DND-41 (cell line): ENCODE measurements at regions not wholly inside any gene's neighbourhood (a gene's known extent, or its start where the extent isn't known, plus 50 kb on each side); places are given as distances from the start of the nearest gene placed in this dataset.

Experiments used
- EZH2 ChIP-seq: IDR thresholded peaks from 3 replicates; pipeline ENCODE4 v1.6.1; 2012; ENCODE audit warnings: borderline replicate concordance, low read depth, mild to moderate bottlenecking, moderate library complexity, low read length, inconsistent platforms; ENCODE audit not compliant: severe bottlenecking
- TF ChIP-seq, protein P1 (sequence below): IDR thresholded peaks from 2 replicates; pipeline ENCODE4 v1.5.1; 2012; ENCODE audit warnings: borderline replicate concordance, low read length, moderate library complexity, mild to moderate bottlenecking; ENCODE audit not compliant: poor library complexity, severe bottlenecking; ENCODE audit errors: extremely low read depth

DNA sequence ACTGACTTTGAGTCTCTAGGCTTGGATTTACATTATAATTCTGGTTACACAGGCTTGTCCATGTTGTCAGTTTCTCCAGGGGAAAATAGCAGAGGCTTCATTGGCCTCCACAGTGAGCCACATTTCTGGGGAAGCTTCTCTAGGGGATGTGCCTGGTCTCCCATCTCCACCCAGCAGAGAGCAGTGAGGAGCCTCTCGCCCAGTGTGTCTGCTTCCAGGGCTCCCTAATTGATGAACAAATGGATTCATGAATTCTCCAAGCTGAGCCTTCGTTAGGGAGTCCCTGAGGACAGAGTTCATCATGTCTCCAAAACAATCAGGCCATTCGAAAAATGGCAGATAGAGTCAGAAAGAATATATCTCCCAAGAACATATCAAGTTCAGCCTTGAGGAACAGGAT, 162.4 kb upstream of the TOX3 start:
- TF ChIP-seq, protein P1, sequence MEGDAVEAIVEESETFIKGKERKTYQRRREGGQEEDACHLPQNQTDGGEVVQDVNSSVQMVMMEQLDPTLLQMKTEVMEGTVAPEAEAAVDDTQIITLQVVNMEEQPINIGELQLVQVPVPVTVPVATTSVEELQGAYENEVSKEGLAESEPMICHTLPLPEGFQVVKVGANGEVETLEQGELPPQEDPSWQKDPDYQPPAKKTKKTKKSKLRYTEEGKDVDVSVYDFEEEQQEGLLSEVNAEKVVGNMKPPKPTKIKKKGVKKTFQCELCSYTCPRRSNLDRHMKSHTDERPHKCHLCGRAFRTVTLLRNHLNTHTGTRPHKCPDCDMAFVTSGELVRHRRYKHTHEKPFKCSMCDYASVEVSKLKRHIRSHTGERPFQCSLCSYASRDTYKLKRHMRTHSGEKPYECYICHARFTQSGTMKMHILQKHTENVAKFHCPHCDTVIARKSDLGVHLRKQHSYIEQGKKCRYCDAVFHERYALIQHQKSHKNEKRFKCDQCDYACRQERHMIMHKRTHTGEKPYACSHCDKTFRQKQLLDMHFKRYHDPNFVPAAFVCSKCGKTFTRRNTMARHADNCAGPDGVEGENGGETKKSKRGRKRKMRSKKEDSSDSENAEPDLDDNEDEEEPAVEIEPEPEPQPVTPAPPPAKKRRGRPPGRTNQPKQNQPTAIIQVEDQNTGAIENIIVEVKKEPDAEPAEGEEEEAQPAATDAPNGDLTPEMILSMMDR = no peak
- no peak for TF ChIP-seq EZH2
